ENCODE measurements at regions not wholly inside any gene's neighbourhood (a gene's known extent, or its start where the extent isn't known, plus 50 kb on each side); places are given as distances from the start of the nearest gene placed in this dataset.

DNA sequence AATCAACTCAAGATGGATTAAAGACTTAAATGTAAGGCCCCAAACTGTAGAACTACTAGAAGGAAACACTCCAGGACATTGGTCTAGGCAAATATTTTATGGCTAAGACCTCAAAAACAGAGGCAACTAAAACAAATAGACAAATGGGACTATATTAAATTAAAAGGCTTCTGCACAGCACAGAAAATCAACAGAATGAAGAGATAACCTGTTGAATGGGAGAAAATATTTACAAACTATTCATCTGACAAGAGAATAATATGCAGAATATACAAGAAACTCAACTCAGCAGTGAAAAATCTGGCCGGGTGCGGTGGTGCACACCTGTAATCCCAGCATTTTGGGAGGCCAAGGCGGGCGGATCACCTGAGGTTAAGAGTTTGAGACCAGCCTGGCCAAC, 84.1 kb upstream of the HNRNPU start:
- 0 out of 2 replicates have a peak, but pooled peaks cover 4% of the 10 kb centered on the region for H3K9me2 ChIP-seq (ENCODE audit: insufficient read depth)
- no peaks in the 10 kb centered on the region for H4K20me1 ChIP-seq (replicated peaks; ENCODE audit: insufficient read depth)
- Mint-ChIP-seq H3K9me3 (no peaks in the 10 kb centered on the region), H3K27ac (no peak overlapping the region), H3K4me1 (no peaks in the 10 kb centered on the region), H3K36me3 (ENCODE audit: low read depth) (no peaks in the 10 kb centered on the region), H3K27me3 (ENCODE audit: insufficient read depth, low read depth, poor library complexity) (no peaks in the 10 kb centered on the region), H3K4me3 (no peak overlapping the region)
- H3K27ac ChIP-seq (ENCODE audit: low read depth) = no peak overlapping the region
- no peaks in the 10 kb centered on the region for H3K27me3 ChIP-seq (ENCODE audit: insufficient read depth)
- no peaks in the 10 kb centered on the region for H3F3A ChIP-seq (replicated peaks; ENCODE audit: low read depth)
- no peaks in the 10 kb centered on the region for H3K4me1 ChIP-seq (ENCODE audit: insufficient read depth)
- no peaks in the 10 kb centered on the region for H3K79me2 ChIP-seq (replicated peaks; ENCODE audit: insufficient read depth)
- ATAC-seq (no peak), DNase-seq (ENCODE audit: low spot score) (no peak)
- H3K36me3 ChIP-seq (ENCODE audit: insufficient read depth) = no peaks in the 10 kb centered on the region
- no peak overlapping the region for H2AFZ ChIP-seq
- no peak overlapping the region for H3K4me3 ChIP-seq
- H3K4me2 ChIP-seq = no peak overlapping the region
- TF ChIP-seq, protein P1, sequence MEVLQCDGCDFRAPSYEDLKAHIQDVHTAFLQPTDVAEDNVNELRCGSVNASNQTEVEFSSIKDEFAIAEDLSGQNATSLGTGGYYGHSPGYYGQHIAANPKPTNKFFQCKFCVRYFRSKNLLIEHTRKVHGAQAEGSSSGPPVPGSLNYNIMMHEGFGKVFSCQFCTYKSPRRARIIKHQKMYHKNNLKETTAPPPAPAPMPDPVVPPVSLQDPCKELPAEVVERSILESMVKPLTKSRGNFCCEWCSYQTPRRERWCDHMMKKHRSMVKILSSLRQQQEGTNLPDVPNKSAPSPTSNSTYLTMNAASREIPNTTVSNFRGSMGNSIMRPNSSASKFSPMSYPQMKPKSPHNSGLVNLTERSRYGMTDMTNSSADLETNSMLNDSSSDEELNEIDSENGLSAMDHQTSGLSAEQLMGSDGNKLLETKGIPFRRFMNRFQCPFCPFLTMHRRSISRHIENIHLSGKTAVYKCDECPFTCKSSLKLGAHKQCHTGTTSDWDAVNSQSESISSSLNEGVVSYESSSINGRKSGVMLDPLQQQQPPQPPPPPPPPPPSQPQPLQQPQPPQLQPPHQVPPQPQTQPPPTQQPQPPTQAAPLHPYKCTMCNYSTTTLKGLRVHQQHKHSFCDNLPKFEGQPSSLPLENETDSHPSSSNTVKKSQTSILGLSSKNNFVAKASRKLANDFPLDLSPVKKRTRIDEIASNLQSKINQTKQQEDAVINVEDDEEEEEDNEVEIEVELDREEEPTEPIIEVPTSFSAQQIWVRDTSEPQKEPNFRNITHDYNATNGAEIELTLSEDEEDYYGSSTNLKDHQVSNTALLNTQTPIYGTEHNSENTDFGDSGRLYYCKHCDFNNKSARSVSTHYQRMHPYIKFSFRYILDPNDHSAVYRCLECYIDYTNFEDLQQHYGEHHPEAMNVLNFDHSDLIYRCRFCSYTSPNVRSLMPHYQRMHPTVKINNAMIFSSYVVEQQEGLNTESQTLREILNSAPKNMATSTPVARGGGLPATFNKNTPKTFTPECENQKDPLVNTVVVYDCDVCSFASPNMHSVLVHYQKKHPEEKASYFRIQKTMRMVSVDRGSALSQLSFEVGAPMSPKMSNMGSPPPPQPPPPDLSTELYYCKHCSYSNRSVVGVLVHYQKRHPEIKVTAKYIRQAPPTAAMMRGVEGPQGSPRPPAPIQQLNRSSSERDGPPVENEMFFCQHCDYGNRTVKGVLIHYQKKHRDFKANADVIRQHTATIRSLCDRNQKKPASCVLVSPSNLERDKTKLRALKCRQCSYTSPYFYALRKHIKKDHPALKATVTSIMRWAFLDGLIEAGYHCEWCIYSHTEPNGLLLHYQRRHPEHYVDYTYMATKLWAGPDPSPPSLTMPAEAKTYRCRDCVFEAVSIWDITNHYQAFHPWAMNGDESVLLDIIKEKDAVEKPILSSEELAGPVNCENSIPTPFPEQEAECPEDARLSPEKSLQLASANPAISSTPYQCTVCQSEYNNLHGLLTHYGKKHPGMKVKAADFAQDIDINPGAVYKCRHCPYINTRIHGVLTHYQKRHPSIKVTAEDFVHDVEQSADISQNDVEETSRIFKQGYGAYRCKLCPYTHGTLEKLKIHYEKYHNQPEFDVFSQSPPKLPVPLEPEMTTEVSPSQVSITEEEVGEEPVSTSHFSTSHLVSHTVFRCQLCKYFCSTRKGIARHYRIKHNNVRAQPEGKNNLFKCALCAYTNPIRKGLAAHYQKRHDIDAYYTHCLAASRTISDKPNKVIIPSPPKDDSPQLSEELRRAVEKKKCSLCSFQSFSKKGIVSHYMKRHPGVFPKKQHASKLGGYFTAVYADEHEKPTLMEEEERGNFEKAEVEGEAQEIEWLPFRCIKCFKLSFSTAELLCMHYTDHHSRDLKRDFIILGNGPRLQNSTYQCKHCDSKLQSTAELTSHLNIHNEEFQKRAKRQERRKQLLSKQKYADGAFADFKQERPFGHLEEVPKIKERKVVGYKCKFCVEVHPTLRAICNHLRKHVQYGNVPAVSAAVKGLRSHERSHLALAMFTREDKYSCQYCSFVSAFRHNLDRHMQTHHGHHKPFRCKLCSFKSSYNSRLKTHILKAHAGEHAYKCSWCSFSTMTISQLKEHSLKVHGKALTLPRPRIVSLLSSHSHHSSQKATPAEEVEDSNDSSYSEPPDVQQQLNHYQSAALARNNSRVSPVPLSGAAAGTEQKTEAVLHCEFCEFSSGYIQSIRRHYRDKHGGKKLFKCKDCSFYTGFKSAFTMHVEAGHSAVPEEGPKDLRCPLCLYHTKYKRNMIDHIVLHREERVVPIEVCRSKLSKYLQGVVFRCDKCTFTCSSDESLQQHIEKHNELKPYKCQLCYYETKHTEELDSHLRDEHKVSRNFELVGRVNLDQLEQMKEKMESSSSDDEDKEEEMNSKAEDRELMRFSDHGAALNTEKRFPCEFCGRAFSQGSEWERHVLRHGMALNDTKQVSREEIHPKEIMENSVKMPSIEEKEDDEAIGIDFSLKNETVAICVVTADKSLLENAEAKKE (CRISPR knock-in tag; IDR thresholded peaks at IDR 0.05) = no peak
- TF ChIP-seq CREB1 (CRISPR knock-in tag; IDR thresholded peaks at IDR 0.05; ENCODE audit: low read depth) (no peak), ZNF331 (CRISPR knock-in tag; IDR thresholded peaks at IDR 0.05; ENCODE audit: low read depth) (no peak), POLR2AphosphoS5 (IDR thresholded peaks at IDR 0.05; ENCODE audit: low read depth) (no peak), EZH2phosphoT487 (IDR thresholded peaks at IDR 0.05; ENCODE audit: unreplicated experiment) (no peak), NANOG (IDR thresholded peaks at IDR 0.05; ENCODE audit: borderline replicate concordance) (no peak), STAT1 (IDR thresholded peaks at IDR 0.05; ENCODE audit: unreplicated experiment) (no peak), EZH2 (IDR thresholded peaks at IDR 0.05; ENCODE audit: low read depth, unreplicated experiment) (no peak), ZNF114 (CRISPR knock-in tag; IDR thresholded peaks at IDR 0.05) (no peak), JUNB (IDR thresholded peaks at IDR 0.05; ENCODE audit: unreplicated experiment) (no peak)
- TF ChIP-seq, protein P2, sequence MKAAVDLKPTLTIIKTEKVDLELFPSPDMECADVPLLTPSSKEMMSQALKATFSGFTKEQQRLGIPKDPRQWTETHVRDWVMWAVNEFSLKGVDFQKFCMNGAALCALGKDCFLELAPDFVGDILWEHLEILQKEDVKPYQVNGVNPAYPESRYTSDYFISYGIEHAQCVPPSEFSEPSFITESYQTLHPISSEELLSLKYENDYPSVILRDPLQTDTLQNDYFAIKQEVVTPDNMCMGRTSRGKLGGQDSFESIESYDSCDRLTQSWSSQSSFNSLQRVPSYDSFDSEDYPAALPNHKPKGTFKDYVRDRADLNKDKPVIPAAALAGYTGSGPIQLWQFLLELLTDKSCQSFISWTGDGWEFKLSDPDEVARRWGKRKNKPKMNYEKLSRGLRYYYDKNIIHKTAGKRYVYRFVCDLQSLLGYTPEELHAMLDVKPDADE (IDR thresholded peaks at IDR 0.05) = no peak
- TF ChIP-seq, protein P3, sequence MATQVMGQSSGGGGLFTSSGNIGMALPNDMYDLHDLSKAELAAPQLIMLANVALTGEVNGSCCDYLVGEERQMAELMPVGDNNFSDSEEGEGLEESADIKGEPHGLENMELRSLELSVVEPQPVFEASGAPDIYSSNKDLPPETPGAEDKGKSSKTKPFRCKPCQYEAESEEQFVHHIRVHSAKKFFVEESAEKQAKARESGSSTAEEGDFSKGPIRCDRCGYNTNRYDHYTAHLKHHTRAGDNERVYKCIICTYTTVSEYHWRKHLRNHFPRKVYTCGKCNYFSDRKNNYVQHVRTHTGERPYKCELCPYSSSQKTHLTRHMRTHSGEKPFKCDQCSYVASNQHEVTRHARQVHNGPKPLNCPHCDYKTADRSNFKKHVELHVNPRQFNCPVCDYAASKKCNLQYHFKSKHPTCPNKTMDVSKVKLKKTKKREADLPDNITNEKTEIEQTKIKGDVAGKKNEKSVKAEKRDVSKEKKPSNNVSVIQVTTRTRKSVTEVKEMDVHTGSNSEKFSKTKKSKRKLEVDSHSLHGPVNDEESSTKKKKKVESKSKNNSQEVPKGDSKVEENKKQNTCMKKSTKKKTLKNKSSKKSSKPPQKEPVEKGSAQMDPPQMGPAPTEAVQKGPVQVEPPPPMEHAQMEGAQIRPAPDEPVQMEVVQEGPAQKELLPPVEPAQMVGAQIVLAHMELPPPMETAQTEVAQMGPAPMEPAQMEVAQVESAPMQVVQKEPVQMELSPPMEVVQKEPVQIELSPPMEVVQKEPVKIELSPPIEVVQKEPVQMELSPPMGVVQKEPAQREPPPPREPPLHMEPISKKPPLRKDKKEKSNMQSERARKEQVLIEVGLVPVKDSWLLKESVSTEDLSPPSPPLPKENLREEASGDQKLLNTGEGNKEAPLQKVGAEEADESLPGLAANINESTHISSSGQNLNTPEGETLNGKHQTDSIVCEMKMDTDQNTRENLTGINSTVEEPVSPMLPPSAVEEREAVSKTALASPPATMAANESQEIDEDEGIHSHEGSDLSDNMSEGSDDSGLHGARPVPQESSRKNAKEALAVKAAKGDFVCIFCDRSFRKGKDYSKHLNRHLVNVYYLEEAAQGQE (IDR thresholded peaks at IDR 0.05; ENCODE audit: unreplicated experiment) = no peak
- TF ChIP-seq, protein P4, sequence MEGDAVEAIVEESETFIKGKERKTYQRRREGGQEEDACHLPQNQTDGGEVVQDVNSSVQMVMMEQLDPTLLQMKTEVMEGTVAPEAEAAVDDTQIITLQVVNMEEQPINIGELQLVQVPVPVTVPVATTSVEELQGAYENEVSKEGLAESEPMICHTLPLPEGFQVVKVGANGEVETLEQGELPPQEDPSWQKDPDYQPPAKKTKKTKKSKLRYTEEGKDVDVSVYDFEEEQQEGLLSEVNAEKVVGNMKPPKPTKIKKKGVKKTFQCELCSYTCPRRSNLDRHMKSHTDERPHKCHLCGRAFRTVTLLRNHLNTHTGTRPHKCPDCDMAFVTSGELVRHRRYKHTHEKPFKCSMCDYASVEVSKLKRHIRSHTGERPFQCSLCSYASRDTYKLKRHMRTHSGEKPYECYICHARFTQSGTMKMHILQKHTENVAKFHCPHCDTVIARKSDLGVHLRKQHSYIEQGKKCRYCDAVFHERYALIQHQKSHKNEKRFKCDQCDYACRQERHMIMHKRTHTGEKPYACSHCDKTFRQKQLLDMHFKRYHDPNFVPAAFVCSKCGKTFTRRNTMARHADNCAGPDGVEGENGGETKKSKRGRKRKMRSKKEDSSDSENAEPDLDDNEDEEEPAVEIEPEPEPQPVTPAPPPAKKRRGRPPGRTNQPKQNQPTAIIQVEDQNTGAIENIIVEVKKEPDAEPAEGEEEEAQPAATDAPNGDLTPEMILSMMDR (conservative IDR thresholded peaks at IDR 0.05; ENCODE audit: low read depth in 2 of 2) = no peak
